Liver (tissue), 3 donors: ENCODE measurements at regions not wholly inside any gene's neighbourhood (a gene's known extent, or its start where the extent isn't known, plus 50 kb on each side); places are given as distances from the start of the nearest gene placed in this dataset.

Experiments used
- EGR1 ChIP-seq, 2 donors: IDR thresholded peaks; 2 replicates each; pipeline ENCODE4 v1.6.1; 2016 to 2018; ENCODE audit warnings: antibody characterized with exemption in 2 of 2, low read depth in 2 of 2
- RAD21 ChIP-seq, 2 donors: IDR thresholded peaks; 2 replicates each; pipeline ENCODE4 v1.6.1; 2016; ENCODE audit warnings: antibody characterized with exemption in 2 of 2, mild to moderate bottlenecking in 2 of 2
- YY1 ChIP-seq: IDR thresholded peaks from 2 replicates; pipeline ENCODE4 v1.6.1; 2016; ENCODE audit warnings: antibody characterized with exemption, mild to moderate bottlenecking
- TF ChIP-seq, protein P1 (sequence below): fragments of 150-350 bp; IDR thresholded peaks from 2 replicates; pipeline ENCODE4 v1.5.1; 2017; ENCODE audit warnings: improper control_type of control experiment, low read depth, low read length; ENCODE audit not compliant: missing input control
- TF ChIP-seq, protein P2 (sequence below): IDR thresholded peaks from 2 replicates; pipeline ENCODE4 v1.6.1; 2016; ENCODE audit warnings: antibody characterized with exemption
- TF ChIP-seq, protein P3 (sequence below): IDR thresholded peaks from 2 replicates; pipeline ENCODE4 v1.6.1; 2016; ENCODE audit warnings: antibody characterized with exemption, mild to moderate bottlenecking
- TF ChIP-seq, protein P4 (sequence below): IDR thresholded peaks from 2 replicates; pipeline ENCODE4 v1.6.1; 2016; ENCODE audit warnings: antibody characterized with exemption
- TF ChIP-seq, protein P5 (sequence below): IDR thresholded peaks from 2 replicates; pipeline ENCODE4 v1.6.1; 2016; ENCODE audit warnings: antibody characterized with exemption
- donor health status: healthy.
- donor health status: healthy.

DNA sequence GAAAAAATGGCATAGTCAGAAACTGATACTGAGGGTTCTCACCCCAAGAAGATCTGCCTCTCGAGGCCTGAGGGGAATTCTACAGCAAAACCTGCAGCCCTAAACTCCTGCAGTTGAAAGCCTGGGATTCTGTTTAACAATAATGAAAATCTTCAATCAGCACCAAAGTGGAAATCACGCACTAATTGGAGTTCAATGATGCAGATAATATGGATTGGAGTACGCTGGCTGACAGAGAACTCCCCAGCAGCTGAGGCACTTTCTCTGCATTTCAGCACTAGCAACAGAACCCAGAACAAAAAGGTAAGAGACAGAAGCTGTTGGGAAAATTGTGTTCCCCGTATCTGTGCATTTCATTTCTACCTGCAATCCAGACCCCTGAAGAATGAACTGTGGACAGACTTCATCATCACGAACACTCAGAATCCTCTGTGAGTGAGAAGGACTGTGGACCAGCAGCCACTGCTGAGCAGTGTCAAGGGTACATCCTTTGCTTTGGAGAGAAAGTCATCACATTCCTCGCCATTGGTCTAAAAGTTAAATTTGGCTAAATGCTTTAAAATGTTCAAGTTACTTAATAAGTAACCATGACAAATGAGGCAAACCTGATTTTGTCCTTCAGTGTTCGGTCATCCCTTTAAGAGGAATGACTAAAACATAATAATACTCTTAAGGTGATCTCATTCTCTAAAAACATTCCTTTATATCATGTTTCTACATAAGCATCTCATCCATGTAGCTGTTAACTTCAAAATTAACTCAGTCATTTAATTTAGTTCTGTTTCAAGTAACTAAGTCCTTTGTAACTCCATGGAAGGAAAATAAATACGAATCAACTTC is 126.1 kb downstream of the GAS1 start:
- TF ChIP-seq YY1, result no peak
- TF ChIP-seq, protein P1, sequence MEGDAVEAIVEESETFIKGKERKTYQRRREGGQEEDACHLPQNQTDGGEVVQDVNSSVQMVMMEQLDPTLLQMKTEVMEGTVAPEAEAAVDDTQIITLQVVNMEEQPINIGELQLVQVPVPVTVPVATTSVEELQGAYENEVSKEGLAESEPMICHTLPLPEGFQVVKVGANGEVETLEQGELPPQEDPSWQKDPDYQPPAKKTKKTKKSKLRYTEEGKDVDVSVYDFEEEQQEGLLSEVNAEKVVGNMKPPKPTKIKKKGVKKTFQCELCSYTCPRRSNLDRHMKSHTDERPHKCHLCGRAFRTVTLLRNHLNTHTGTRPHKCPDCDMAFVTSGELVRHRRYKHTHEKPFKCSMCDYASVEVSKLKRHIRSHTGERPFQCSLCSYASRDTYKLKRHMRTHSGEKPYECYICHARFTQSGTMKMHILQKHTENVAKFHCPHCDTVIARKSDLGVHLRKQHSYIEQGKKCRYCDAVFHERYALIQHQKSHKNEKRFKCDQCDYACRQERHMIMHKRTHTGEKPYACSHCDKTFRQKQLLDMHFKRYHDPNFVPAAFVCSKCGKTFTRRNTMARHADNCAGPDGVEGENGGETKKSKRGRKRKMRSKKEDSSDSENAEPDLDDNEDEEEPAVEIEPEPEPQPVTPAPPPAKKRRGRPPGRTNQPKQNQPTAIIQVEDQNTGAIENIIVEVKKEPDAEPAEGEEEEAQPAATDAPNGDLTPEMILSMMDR, result no peak
- TF ChIP-seq, protein P2, sequence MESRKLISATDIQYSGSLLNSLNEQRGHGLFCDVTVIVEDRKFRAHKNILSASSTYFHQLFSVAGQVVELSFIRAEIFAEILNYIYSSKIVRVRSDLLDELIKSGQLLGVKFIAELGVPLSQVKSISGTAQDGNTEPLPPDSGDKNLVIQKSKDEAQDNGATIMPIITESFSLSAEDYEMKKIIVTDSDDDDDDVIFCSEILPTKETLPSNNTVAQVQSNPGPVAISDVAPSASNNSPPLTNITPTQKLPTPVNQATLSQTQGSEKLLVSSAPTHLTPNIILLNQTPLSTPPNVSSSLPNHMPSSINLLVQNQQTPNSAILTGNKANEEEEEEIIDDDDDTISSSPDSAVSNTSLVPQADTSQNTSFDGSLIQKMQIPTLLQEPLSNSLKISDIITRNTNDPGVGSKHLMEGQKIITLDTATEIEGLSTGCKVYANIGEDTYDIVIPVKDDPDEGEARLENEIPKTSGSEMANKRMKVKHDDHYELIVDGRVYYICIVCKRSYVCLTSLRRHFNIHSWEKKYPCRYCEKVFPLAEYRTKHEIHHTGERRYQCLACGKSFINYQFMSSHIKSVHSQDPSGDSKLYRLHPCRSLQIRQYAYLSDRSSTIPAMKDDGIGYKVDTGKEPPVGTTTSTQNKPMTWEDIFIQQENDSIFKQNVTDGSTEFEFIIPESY, result no peak
- TF ChIP-seq, protein P3, sequence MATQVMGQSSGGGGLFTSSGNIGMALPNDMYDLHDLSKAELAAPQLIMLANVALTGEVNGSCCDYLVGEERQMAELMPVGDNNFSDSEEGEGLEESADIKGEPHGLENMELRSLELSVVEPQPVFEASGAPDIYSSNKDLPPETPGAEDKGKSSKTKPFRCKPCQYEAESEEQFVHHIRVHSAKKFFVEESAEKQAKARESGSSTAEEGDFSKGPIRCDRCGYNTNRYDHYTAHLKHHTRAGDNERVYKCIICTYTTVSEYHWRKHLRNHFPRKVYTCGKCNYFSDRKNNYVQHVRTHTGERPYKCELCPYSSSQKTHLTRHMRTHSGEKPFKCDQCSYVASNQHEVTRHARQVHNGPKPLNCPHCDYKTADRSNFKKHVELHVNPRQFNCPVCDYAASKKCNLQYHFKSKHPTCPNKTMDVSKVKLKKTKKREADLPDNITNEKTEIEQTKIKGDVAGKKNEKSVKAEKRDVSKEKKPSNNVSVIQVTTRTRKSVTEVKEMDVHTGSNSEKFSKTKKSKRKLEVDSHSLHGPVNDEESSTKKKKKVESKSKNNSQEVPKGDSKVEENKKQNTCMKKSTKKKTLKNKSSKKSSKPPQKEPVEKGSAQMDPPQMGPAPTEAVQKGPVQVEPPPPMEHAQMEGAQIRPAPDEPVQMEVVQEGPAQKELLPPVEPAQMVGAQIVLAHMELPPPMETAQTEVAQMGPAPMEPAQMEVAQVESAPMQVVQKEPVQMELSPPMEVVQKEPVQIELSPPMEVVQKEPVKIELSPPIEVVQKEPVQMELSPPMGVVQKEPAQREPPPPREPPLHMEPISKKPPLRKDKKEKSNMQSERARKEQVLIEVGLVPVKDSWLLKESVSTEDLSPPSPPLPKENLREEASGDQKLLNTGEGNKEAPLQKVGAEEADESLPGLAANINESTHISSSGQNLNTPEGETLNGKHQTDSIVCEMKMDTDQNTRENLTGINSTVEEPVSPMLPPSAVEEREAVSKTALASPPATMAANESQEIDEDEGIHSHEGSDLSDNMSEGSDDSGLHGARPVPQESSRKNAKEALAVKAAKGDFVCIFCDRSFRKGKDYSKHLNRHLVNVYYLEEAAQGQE, result no peak
- no peak for TF ChIP-seq RAD21 (IDR thresholded peaks at IDR 0.05)
- TF ChIP-seq EGR1 (IDR thresholded peaks at IDR 0.05; ENCODE audit: low read depth in 2 of 2), result no peak
- TF ChIP-seq, protein P4, sequence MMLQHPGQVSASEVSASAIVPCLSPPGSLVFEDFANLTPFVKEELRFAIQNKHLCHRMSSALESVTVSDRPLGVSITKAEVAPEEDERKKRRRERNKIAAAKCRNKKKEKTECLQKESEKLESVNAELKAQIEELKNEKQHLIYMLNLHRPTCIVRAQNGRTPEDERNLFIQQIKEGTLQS, result no peak
- TF ChIP-seq, protein P5, sequence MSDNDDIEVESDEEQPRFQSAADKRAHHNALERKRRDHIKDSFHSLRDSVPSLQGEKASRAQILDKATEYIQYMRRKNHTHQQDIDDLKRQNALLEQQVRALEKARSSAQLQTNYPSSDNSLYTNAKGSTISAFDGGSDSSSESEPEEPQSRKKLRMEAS, result no peak
